SK-N-SH (cell line): ENCODE measurements at regions not wholly inside any gene's neighbourhood (a gene's known extent, or its start where the extent isn't known, plus 50 kb on each side); places are given as distances from the start of the nearest gene placed in this dataset.

Experiments used
- CTCF ChIP-seq: fragments of 200-600 bp; sonication (generic); IDR thresholded peaks from 2 replicates; pipeline ENCODE4 v1.6.1; 2017; ENCODE audit warnings: antibody characterized with exemption, mild to moderate bottlenecking, moderate library complexity
- EP300 ChIP-seq, 2 experiments: IDR thresholded peaks; 2 replicates each; pipeline versions ENCODE4 v1.4.0 to v1.6.1; 2012; ENCODE audit warnings: borderline replicate concordance in 1 of 2, low read depth in 1 of 2, low read length in 1 of 2
- GABPA ChIP-seq: IDR thresholded peaks from 2 replicates; pipeline ENCODE4 v1.4.0; 2012; ENCODE audit warnings: low read depth, mild to moderate bottlenecking
- JUND ChIP-seq: IDR thresholded peaks from 2 replicates; pipeline ENCODE4 v1.4.0; 2012
- MAX ChIP-seq: IDR thresholded peaks from 2 replicates; pipeline ENCODE4 v1.4.0; 2012; ENCODE audit warnings: low read depth
- NRF1 ChIP-seq: IDR thresholded peaks from 2 replicates; pipeline ENCODE4 v1.6.1; 2012; ENCODE audit warnings: low read depth, mild to moderate bottlenecking, low read length
- RAD21 ChIP-seq: IDR thresholded peaks from 2 replicates; pipeline ENCODE4 v1.6.1; 2012; ENCODE audit warnings: mild to moderate bottlenecking, low read length
- TAF1 ChIP-seq: IDR thresholded peaks from 2 replicates; pipeline ENCODE4 v1.6.1; 2012; ENCODE audit warnings: low read depth, mild to moderate bottlenecking, low read length, moderate library complexity, borderline replicate concordance
- USF2 ChIP-seq: fragments of 150-350 bp; IDR thresholded peaks from 2 replicates; pipeline ENCODE4 v1.6.1; 2017; ENCODE audit warnings: antibody characterized with exemption, low read length, low read depth, borderline replicate concordance

GRCh38 chr2:21836719-21837118 lies 713.0 kb downstream of the TDRD15 start:
- no peak for TF ChIP-seq EP300 (IDR thresholded peaks at IDR 0.05; ENCODE audit: borderline replicate concordance in 1 of 2, low read depth in 1 of 2, low read length in 1 of 2)
- TF ChIP-seq RAD21, result no peak
- no peak for TF ChIP-seq CTCF
- no peak for TF ChIP-seq USF2
- no peak for TF ChIP-seq JUND
- TF ChIP-seq GABPA, result no peak
- no peak for TF ChIP-seq TAF1
- TF ChIP-seq MAX, result no peak
- TF ChIP-seq NRF1, result no peak
